C4-2B (cell line): ENCODE measurements at regions not wholly inside any gene's neighbourhood (a gene's known extent, or its start where the extent isn't known, plus 50 kb on each side); places are given as distances from the start of the nearest gene placed in this dataset.

ENCODE experiments used
- CTCF ChIP-seq: fragments of 450-650 bp; conservative IDR thresholded peaks from 2 replicates; pipeline ENCODE4 v1.5.1; 2017; ENCODE audit warnings: mild to moderate bottlenecking
- ZFX ChIP-seq: fragments of 450-650 bp; IDR thresholded peaks from 2 replicates; pipeline ENCODE4 v1.6.1; 2017

- no peak for TF ChIP-seq CTCF
- TF ChIP-seq ZFX: no peak
Measured at GRCh38 chr22:25388415-25388814, 169.0 kb downstream of the CRYBB2 start.
